CD8-positive, alpha-beta memory T cell (primary cell): ENCODE measurements at regions not wholly inside any gene's neighbourhood (a gene's known extent, or its start where the extent isn't known, plus 50 kb on each side); places are given as distances from the start of the nearest gene placed in this dataset.

Source experiments
- CTCF ChIA-PET: fragments of 350-600 bp; sonication (Branson Sonifier 250); formaldehyde crosslinking; loops from one replicate; lab custom pipeline; 2021; ENCODE audit warnings: antibody characterized with exemption; lab: Charles Lee
- POLR2A ChIA-PET: fragments of 350-600 bp; sonication (Branson Sonifier 250); formaldehyde crosslinking; loops from one replicate; lab custom pipeline; 2021; ENCODE audit warnings: antibody characterized with exemption; lab: Charles Lee
- DNase-seq, 5 donors: peaks; one replicate each; pipeline versions ENCODE4 v3.0.0 to v3.0.0-alpha.2; 2020 to 2022; ENCODE audit warnings: mixed read lengths in 1 of 5
- H3K27ac ChIP-seq: one replicate; pipeline ENCODE4 v1.7.0; 2013; ENCODE audit warnings: low read depth, mild to moderate bottlenecking, low read length, moderate library complexity
- H3K27me3 ChIP-seq: 2 replicates; pipeline ENCODE4 v1.7.0; 2013; ENCODE audit warnings: low read length, mild to moderate bottlenecking; ENCODE audit not compliant: insufficient read depth, poor library complexity, severe bottlenecking
- H3K36me3 ChIP-seq: 2 replicates; pipeline ENCODE4 v1.7.0; 2013; ENCODE audit warnings: mild to moderate bottlenecking, low read length, moderate library complexity; ENCODE audit not compliant: insufficient read depth
- H3K4me1 ChIP-seq: 2 replicates; pipeline ENCODE4 v1.7.0; 2013; ENCODE audit warnings: mild to moderate bottlenecking, low read length, moderate library complexity; ENCODE audit not compliant: insufficient read depth
- H3K4me3 ChIP-seq: 2 replicates; pipeline ENCODE4 v1.7.0; 2013; ENCODE audit warnings: mild to moderate bottlenecking, low read length
- H3K9me3 ChIP-seq: 2 replicates; pipeline ENCODE4 v1.7.0; 2013; ENCODE audit warnings: mild to moderate bottlenecking, low read length
- H3K27ac Mint-ChIP-seq, 8 donors: one replicate each; pipeline ENCODE4 v1.8.0; 2020 to 2021; ENCODE audit warnings: mixed read lengths in 8 of 8, mild to moderate bottlenecking in 6 of 8, inconsistent platforms in 3 of 8, moderate library complexity in 3 of 8
- H3K27me3 Mint-ChIP-seq, 2 donors: one replicate each; pipeline ENCODE4 v1.8.0; 2020 to 2021; ENCODE audit warnings: mixed read lengths in 2 of 2, mild to moderate bottlenecking in 1 of 2, moderate library complexity in 1 of 2
- H3K36me3 Mint-ChIP-seq, 3 donors: one replicate each; pipeline ENCODE4 v1.8.0; 2020 to 2021; ENCODE audit warnings: mixed read lengths in 3 of 3, inconsistent platforms in 1 of 3, mild to moderate bottlenecking in 1 of 3
- H3K4me1 Mint-ChIP-seq, 3 donors: one replicate each; pipeline ENCODE4 v1.8.0; 2020 to 2021; ENCODE audit warnings: mixed read lengths in 3 of 3, inconsistent platforms in 1 of 3, mild to moderate bottlenecking in 1 of 3
- H3K4me3 Mint-ChIP-seq, 7 donors: one replicate each; pipeline ENCODE4 v1.8.0; 2020 to 2021; ENCODE audit warnings: mixed read lengths in 7 of 7, mild to moderate bottlenecking in 6 of 7, moderate library complexity in 4 of 7, inconsistent platforms in 2 of 7
- H3K9me3 Mint-ChIP-seq, 5 donors: one replicate each; pipeline ENCODE4 v1.8.0; 2020 to 2022; ENCODE audit warnings: mixed read lengths in 5 of 5, mild to moderate bottlenecking in 3 of 5, moderate library complexity in 2 of 5, inconsistent platforms in 1 of 5

DNA sequence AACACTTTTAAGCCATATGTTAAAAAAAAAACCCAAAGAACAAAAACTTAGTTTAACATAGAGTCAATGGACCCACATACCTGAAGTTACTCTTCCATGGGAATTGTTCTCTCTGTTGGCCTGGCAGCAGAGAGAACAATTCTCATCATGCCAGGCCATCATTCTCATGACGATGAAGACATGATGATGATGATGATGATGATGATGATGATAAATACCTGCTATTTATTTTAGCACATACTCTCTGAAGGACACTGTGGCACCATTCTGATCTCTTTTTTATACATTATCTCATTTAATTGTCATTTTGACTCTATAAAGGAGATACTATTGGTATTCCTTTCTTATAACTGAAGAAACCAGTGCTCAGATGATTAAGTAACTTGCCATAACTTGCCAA lies 366.9 kb downstream of the MFSD1 start:
- no peak for DNase-seq
- Mint-ChIP-seq H3K9me3 (no peaks in the 10 kb centered on the region), H3K27ac (no peak overlapping the region), H3K36me3 (no peaks in the 10 kb centered on the region), H3K4me3 (no peak overlapping the region), H3K27me3 (no peaks in the 10 kb centered on the region), H3K4me1 (no peaks in the 10 kb centered on the region)
- no peaks in the 10 kb centered on the region for H3K27me3 ChIP-seq
- H3K27ac ChIP-seq = no peak overlapping the region
- ChIA-PET CTCF (no interaction called here), POLR2A (no interaction called here)
- no peaks in the 10 kb centered on the region for H3K36me3 ChIP-seq
- H3K4me1 ChIP-seq = no peaks in the 10 kb centered on the region
- no peak overlapping the region for H3K4me3 ChIP-seq
- no peaks in the 10 kb centered on the region for H3K9me3 ChIP-seq

- no peak overlapping the region for H3K4me3 Mint-ChIP-seq
- no peaks in the 10 kb centered on the region for H3K4me1 Mint-ChIP-seq
- CTCF ChIA-PET = no interaction called here
- H3K36me3 ChIP-seq = no peaks in the 10 kb centered on the region
- H3K9me3 ChIP-seq = no peaks in the 10 kb centered on the region
- H3K4me1 ChIP-seq = no peaks in the 10 kb centered on the region
- H3K9me3 Mint-ChIP-seq = no peaks in the 10 kb centered on the region
- no peaks in the 10 kb centered on the region for H3K27me3 Mint-ChIP-seq
- POLR2A ChIA-PET = no interaction called here
- no peak overlapping the region for H3K4me3 ChIP-seq
- H3K36me3 Mint-ChIP-seq = no peaks in the 10 kb centered on the region
- no peak overlapping the region for H3K27ac Mint-ChIP-seq
- no peak overlapping the region for H3K27ac ChIP-seq
- no peak for DNase-seq
- no peaks in the 10 kb centered on the region for H3K27me3 ChIP-seq
Observed at GRCh38 chr3:159169828-159170227, 368.0 kb downstream of the MFSD1 start.

- Mint-ChIP-seq H3K9me3 (no peaks in the 10 kb centered on the region), H3K4me1 (no peaks in the 10 kb centered on the region), H3K27ac (peak overlapping the region in 1 of 8 donors; percentile 5), H3K36me3 (no peaks in the 10 kb centered on the region), H3K27me3 (peaks cover 0 to 1% of the 10 kb centered on the region in 2 donors), H3K4me3 (no peak overlapping the region)
- Histone ChIP-seq H3K4me3 (no peak overlapping the region), H3K4me1 (no peaks in the 10 kb centered on the region), H3K27ac (no peak overlapping the region), H3K36me3 (no peaks in the 10 kb centered on the region), H3K27me3 (no peaks in the 10 kb centered on the region), H3K9me3 (no peaks in the 10 kb centered on the region)
- POLR2A ChIA-PET = no interaction called here
- CTCF ChIA-PET = no interaction called here
- DNase-seq = no peak
Observed at GRCh38 chr3:159170436-159171003, 368.7 kb downstream of the MFSD1 start.

DNA sequence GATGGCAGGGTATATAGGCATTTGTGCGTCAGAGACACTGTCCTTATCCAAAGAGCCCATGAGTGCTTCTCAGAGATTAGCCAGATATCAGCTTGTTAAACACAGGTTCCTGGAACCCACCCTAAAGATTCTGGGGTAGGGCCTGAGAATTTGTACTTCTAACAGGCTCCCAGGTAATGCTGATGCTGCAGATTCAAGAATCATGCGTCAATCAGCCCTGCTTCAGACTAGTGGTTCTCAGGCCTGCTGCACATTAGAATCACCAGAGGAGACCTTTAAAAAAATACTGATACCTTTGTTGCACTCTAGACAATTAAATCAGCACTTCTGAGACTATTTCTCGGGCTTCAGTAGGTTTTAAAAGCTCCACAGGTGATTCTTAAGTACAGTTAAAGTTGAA lies 369.5 kb downstream of the MFSD1 start:
- DNase-seq = no peak
- H3K4me3 Mint-ChIP-seq = no peak overlapping the region
- H3K27me3 Mint-ChIP-seq = peaks cover 0 to 1% of the 10 kb centered on the region in 2 donors
- no peak overlapping the region for H3K4me3 ChIP-seq
- no peaks in the 10 kb centered on the region for H3K36me3 ChIP-seq
- no peak overlapping the region for H3K27ac Mint-ChIP-seq
- no peaks in the 10 kb centered on the region for H3K9me3 Mint-ChIP-seq
- H3K27me3 ChIP-seq = no peaks in the 10 kb centered on the region
- H3K36me3 Mint-ChIP-seq = no peaks in the 10 kb centered on the region
- ChIA-PET POLR2A (no interaction called here), CTCF (no interaction called here)
- H3K4me1 ChIP-seq = no peaks in the 10 kb centered on the region
- no peaks in the 10 kb centered on the region for H3K9me3 ChIP-seq
- H3K4me1 Mint-ChIP-seq = no peaks in the 10 kb centered on the region
- no peak overlapping the region for H3K27ac ChIP-seq

- Mint-ChIP-seq H3K27ac (no peak overlapping the region), H3K9me3 (no peaks in the 10 kb centered on the region), H3K4me3 (no peak overlapping the region), H3K36me3 (no peaks in the 10 kb centered on the region), H3K27me3 (peaks cover 0 to 1% of the 10 kb centered on the region in 2 donors), H3K4me1 (no peaks in the 10 kb centered on the region)
- H3K4me1 ChIP-seq = no peaks in the 10 kb centered on the region
- no peaks in the 10 kb centered on the region for H3K9me3 ChIP-seq
- H3K36me3 ChIP-seq = no peaks in the 10 kb centered on the region
- no peak for DNase-seq
- POLR2A ChIA-PET = no interaction called here
- H3K27me3 ChIP-seq = no peaks in the 10 kb centered on the region
- no peak overlapping the region for H3K27ac ChIP-seq
- no peak overlapping the region for H3K4me3 ChIP-seq
- CTCF ChIA-PET = no interaction called here
Observed at GRCh38 chr3:159172473-159172872, 370.6 kb downstream of the MFSD1 start.

DNA sequence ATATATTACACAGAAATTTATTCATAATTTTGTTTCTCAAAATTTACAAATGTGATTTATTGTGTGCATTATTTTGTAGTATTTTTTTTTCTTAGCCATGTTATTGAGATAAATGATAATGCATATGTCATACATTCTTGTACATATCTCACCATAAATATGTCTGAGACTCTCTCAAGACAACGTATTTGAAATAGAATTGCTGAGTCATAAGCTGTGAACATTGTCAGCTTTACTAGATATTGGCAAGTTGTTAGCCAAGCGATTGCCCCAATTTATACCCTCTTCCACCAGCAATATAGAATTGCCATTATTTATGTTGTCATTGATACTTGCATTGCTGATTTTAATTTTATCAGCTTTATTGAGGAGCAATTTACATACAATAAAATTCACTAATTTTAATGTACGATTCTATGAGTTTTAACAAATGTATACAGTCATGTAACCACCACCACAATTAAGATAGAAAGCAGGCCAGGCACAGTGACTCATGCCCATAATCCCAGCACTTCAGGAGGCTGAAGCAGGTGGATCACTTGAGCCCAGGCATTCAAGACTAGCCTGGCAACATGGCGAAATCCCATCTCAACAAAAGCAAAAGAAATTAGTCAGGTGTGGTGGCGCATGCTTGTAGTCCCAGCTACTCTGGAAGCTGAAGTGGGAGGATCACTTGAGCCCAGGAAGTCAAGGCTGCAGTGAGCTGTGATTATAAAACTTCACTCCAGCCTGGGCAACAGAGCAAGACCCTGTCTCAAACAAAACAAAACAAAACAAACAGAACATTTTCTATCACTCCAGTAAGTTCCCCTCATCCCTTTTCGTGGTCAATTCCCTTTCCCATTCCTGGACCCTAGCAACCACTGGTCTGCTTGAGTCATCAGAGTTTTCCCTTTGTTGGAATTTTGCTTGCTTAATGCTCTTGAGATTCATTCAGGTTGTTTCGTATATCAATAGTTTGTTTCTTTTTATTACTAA lies 373.1 kb downstream of the MFSD1 start:
- DNase-seq = no peak
- Mint-ChIP-seq H3K36me3 (no peaks in the 10 kb centered on the region), H3K4me1 (no peaks in the 10 kb centered on the region), H3K27ac (no peak overlapping the region), H3K27me3 (peaks cover 0 to 1% of the 10 kb centered on the region in 2 donors), H3K4me3 (no peak overlapping the region), H3K9me3 (no peaks in the 10 kb centered on the region)
- H3K9me3 ChIP-seq = no peaks in the 10 kb centered on the region
- no peak overlapping the region for H3K4me3 ChIP-seq
- CTCF ChIA-PET = interaction anchor here (1.5 kb wide), 1 partner anchor 10 kb away, joined by 4 read pairs; no protein-coding TSS in a partner anchor
- POLR2A ChIA-PET = no interaction called here
- no peak overlapping the region for H3K27ac ChIP-seq
- no peaks in the 10 kb centered on the region for H3K36me3 ChIP-seq
- H3K27me3 ChIP-seq = no peaks in the 10 kb centered on the region
- H3K4me1 ChIP-seq = no peaks in the 10 kb centered on the region

GRCh38 chr3:159178209-159178897 lies 376.5 kb downstream of the MFSD1 start:
- no peaks in the 10 kb centered on the region for H3K9me3 ChIP-seq
- CTCF ChIA-PET = no interaction called here
- H3K4me3 ChIP-seq = no peak overlapping the region
- Mint-ChIP-seq H3K4me3 (no peak overlapping the region), H3K4me1 (no peaks in the 10 kb centered on the region), H3K27me3 (peaks cover 0 to 1% of the 10 kb centered on the region in 2 donors), H3K27ac (no peak overlapping the region), H3K9me3 (peaks cover 0 to 3% (median 0%) of the 10 kb centered on the region in 5 donors), H3K36me3 (no peaks in the 10 kb centered on the region)
- no peaks in the 10 kb centered on the region for H3K4me1 ChIP-seq
- H3K27me3 ChIP-seq = no peaks in the 10 kb centered on the region
- no peaks in the 10 kb centered on the region for H3K36me3 ChIP-seq
- POLR2A ChIA-PET = no interaction called here
- DNase-seq = no peak
- no peak overlapping the region for H3K27ac ChIP-seq

DNA sequence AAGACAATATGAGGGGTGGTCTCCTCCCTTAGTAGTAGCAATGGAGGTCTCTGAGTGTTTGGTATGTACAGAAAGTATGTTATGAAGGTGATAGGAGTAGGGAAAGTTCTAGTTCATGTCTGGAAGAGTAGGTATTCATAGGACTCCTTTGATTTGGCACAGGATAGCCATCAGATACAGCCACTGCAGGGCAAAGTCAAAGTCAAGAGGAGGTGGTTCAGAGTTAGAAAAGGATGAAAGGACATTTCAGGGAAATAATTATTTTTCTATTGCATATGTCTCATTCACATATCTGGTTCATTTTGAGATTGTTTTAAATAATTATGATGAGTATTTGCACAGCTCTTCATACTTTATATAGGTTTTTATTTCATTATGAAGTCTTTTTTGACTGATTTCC lies 381.1 kb downstream of the MFSD1 start:
- CTCF ChIA-PET = no interaction called here
- Histone ChIP-seq H3K36me3 (no peaks in the 10 kb centered on the region), H3K27ac (no peak overlapping the region), H3K27me3 (no peaks in the 10 kb centered on the region), H3K4me3 (no peak overlapping the region), H3K4me1 (no peaks in the 10 kb centered on the region), H3K9me3 (no peaks in the 10 kb centered on the region)
- no peak overlapping the region for H3K4me3 Mint-ChIP-seq
- no peaks in the 10 kb centered on the region for H3K36me3 Mint-ChIP-seq
- peaks cover 0 to 3% (median 0%) of the 10 kb centered on the region in 5 donors for H3K9me3 Mint-ChIP-seq
- DNase-seq = no peak
- H3K27ac Mint-ChIP-seq = no peak overlapping the region
- POLR2A ChIA-PET = no interaction called here
- H3K4me1 Mint-ChIP-seq = no peaks in the 10 kb centered on the region
- peaks cover 0 to 1% of the 10 kb centered on the region in 2 donors for H3K27me3 Mint-ChIP-seq
